ENCODE measurements at regions not wholly inside any gene's neighbourhood (a gene's known extent, or its start where the extent isn't known, plus 50 kb on each side); places are given as distances from the start of the nearest gene placed in this dataset.

DNA sequence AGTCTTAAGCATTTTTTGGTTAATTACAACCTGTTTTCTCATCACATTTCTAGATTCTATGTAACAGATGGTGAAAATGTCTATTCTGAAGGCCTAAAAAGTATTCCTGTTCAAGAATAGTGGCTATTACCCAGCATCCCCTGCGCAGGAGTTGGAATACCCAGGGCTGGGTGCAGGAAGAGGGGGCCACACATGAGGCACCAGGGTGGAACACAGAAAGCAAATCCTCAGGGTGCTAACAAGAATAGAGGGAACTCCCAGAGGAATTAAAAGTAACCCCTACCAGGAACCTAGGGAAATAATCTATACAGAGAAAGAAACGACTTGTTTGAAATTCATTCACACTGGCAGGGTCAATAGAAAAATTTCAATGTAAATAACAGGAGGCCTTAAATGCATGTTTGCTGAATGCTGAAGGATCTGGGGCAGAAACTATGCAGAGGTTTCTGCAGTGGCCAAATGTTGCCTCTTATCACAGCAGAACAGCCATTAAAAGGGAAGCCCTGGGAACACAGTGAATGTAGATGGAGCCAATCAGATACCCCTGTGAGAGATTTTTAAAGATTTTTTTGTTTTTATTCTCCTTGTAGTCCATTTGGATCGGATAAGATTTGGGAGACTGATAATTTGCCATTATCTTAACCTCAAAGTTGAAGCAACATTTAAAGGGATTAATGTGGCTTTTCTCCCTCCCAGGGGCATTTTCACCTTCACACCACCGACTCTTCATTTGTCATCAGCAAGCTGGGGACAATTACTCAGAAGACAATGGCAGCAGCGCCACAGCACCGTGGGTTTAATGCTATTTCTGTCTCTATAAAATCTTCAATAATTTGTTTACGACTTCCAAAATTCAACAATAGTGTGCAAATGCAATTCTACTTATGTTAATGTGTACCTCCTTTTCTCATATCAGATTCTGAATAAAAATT lies 196.0 kb upstream of the PSMD7 start:
- DNase-seq (ENCODE audit: insufficient read length, low spot score) (no peak), FAIRE-seq (no peak)

DNA sequence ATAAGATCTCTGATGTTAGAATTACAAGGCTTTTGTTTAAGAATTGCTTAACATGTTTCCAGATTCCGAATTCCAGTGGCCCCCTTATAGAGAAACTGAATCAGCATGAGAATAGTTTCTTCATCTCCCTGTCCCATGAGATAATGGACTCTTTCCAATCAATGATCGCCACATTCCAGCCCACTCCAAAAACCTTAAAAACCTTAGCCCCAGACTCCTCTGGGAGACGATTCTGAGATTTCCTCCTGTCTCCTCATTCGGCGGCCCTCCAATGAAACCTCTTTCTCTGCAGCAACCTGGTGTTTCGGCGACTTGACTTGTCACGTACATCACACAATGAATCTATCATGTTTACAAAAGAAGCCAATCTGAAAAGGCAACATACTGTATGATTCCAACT lies 197.1 kb upstream of the PSMD7 start:
- DNase-seq (ENCODE audit: insufficient read length, low spot score) (no peak), FAIRE-seq (no peak)

DNA sequence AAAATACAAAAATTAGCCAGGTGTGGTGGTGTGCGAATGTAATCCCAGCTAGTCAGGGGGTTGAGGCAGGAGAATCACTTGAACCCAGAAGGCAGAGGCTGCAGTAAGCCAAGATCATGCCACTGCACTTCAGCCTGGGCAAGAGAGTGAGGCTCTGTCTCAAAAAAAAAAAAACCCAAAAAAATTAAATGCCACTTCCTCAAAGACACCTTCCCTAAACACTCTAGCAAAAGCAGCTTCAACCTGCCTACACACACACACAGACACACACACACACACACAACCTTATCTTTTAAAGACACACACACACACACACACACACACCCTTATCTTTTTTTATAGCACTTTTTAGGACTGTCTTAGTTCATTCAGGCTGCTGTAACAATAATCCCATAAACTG lies 201.7 kb upstream of the PSMD7 start:
- no peak for DNase-seq (ENCODE audit: insufficient read length, low spot score)
- FAIRE-seq = no peak

DNA sequence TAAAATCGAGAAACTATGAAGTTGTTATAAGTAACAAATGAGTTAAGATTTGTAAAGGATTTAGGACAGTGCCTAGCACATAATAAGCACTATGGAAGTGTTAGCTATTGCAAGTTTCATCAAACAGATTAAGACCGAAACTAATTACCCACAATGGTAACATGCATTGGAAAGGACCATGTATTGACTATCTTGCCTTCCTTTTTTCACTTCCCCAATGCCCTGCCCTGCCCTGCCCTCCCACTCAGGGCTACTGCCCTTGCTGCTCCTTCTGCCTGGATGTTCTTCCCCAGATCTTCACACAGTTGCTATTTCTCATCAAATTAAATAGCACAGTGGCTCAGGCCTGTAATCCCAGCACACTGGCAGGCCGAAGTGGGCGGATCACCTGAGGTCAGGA lies 202.1 kb upstream of the PSMD7 start:
- no peak for DNase-seq (ENCODE audit: insufficient read length, low spot score)
- no peak for FAIRE-seq

DNA sequence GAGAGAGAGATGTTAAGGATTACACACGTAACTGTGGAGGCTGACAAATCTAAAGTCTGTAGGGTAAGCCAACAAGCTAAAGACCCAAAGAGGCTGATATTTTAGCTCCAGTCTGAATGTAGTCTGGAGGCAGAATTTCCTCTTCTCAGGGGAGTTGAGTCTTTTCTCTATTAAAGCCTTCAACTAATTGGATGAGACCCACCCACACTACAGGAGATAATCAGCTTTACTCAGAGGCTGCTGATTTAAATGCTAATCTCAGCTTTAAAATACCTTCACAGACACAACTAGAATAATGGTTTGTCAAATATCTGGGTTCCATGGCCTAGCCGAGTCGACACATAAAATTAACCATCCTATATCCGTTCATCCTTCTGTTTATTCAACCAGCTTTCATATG lies 204.3 kb upstream of the PSMD7 start:
- no peak for DNase-seq (ENCODE audit: insufficient read length, low spot score)
- peak; percentile 55 for FAIRE-seq

DNA sequence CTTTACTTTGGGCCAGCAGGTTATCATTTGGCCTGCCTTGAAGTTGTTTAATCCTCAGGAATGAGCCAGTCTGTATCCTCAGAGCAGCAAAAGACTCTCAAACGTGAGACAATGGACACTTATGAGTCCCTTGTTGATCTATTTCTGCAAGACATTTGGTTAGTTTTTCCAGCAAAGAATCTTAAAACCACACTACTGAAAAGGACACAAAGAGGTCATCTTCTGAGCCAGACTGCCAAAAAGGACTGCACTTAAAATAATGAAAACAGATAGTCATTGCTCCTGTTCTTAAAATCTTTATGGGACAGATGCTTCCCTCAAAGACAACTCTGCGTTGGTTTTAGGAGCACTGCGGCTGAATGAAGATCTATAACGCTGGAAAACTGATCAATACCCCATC lies 205.7 kb upstream of the PSMD7 start:
- DNase-seq (ENCODE audit: insufficient read length, low spot score) (no peak), FAIRE-seq (no peak)

DNA sequence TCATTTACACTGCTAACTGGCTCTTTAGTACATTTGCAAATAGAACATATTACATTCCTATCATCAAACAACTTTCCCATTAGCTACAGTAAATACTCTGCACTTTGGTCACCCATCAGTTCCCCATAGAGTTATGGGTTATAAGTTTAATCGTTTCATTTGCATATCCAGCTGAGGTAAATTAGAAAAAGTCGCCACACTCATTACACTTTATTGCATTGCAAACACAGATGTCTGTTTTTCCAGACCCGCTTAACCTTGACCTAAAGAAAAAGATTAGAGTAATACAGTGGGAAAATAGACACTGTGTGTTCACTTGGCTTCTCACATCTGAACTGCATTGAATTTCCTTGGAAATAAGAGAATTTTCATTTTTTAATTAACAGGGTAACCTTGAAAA lies 213.1 kb upstream of the PSMD7 start:
- DNase-seq (ENCODE audit: insufficient read length, low spot score) (no peak), FAIRE-seq (no peak)

DNA sequence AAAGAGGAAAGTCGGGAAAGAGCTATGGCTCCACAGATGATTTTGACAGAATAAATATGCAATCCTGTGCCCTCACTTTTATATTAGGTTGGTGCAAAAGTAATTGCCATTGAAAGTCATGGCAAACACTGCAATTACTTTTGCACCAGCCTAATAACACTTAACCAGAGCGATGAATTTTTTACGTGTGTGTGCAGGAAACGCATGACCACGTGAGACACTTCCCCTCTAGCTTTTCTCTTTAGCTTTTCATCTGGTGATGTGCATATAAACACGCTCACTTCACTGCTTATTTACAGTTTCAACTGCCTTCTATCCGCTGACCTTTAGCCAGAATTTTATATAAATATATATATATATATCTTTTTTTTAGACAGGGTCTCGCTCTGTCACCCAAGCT lies 216.3 kb upstream of the PSMD7 start:
- FAIRE-seq (no peak), DNase-seq (ENCODE audit: insufficient read length, low spot score) (no peak)

DNA sequence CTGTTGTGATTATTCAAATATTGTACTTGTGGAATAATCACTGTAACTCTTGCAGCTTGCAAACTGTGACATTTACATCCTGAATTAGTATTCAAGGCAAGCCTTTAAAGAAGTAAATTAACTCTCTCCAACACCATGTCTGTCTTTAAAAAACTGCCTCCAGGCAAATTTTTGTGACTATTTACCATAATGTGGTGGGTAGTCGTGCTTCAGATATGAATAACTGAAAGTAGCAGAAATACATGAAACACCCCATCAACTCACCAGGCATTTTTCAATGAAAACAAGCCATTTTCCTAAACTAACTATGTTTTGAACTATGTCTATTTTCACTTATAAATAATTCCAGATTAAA lies 217.4 kb upstream of the PSMD7 start:
- no peak for DNase-seq (ENCODE audit: insufficient read length, low spot score)
- no peak for FAIRE-seq

DNA sequence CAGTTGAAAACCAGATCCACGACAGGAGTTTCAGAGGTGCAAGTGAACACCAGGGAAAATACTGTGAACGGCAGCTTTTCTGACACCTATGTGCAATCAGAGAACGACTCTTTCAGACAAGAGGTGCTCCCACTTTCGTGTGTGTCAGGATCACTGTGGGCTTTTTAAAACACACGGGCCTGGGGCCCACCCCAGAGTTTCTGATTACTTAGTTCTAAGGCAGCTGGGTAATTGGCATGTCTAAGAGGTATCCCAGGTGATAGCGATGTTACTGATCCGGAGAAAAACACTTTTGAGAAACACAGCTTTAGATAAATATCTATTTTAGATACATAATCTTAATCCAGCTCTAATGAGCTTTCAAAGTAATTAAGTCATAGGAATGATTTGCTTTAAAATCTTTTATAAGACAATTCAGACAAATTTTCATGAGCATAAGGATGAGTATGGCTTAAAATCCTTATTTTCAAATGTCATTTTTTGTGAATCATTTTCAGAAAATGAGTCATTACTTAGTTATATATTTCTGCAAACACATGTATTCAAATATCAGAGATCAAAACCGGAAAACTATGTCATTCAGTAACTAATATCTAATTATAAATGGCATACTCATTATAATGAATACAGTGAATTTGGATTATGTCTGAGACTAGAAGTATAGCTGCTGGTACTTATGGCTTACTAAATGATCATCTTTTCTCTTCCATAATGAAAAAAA lies 217.9 kb upstream of the PSMD7 start:
- DNase-seq (ENCODE audit: insufficient read length, low spot score) = no peak
- FAIRE-seq = no peak

DNA sequence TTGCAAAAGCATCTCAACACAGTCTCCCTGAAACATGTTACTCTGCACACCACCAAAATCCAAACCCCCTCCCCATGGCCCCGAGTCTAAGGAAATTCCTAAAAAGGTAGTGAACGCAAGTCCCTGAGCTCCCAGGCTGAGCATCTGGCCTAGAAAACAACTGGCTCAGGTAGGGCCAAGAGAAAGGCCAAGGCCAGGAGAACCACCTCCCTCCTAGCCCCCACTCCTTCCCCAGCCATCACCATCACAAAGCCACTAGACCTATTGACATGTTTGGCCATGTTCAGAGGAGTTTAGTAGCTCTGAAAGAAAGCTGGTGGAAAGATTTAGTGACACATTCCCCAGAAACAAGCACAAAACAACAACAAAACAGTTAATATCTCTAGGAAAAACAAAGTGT lies 220.0 kb upstream of the PSMD7 start:
- FAIRE-seq (no peak), DNase-seq (ENCODE audit: insufficient read length, low spot score) (no peak)

DNA sequence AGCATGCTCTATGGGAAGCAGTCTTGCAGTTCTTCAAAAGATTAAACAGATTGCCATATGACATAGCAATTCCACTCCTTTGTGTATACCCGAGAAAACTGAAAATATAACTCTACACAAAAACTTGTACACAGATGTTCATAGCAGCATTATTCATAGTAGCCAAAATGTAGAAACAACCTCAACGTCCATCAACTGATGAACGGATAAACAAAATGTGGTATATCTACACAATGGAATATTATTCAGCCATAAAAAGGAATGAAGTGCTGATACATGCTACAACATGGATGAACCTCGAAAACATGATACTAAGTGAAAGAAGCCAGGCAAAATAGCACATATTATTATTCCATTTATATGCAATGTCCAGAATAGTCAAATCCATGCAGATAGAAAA lies 221.2 kb upstream of the PSMD7 start:
- no peak for DNase-seq (ENCODE audit: insufficient read length, low spot score)
- FAIRE-seq = no peak

DNA sequence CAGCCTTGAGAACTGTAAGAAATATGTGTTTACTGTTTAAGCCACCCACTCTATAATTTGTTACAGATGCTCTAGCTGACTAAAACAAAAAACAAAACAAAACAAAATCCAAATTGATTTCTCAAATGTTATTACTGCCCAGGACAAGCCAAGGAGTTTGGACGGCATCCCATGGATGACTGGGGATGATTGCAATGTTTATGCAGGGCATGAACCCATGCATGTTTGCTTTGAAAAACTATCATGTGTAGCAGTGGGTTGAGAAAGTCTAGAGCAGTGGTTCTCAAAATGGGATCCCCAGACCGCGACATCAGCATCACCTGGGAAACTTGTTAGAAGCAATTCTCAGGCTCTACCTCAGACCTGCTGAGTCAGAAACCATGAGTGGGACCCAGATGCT lies 223.2 kb upstream of the PSMD7 start:
- DNase-seq (ENCODE audit: insufficient read length, low spot score) = no peak
- FAIRE-seq = no peak

DNA sequence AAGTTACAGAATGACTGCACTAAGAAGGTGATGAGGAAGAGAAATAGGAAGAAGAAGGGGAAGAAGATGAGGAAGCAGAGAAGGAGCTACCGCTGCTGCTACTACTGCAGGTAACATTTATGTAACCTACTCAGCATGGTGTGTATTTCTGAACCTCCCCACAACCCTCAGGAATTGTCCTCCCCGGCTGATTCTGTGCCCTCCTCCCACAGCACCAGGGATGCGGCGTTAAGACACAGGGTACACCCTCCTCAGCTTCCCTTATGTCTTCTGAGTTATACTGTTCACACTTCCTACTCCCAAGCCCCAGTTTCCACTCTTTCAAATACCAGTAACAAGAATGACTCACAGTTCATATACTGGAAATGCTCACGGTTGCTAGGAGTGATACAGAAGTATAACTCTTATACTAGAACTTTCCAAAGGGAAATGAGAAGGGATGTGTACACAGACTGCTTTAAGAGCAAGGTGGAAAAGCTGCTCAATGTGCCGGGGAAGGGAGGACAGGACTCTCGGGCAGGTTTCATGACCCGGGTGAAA lies 224.5 kb upstream of the PSMD7 start:
- DNase-seq (ENCODE audit: insufficient read length, low spot score) = no peak
- no peak for FAIRE-seq

DNA sequence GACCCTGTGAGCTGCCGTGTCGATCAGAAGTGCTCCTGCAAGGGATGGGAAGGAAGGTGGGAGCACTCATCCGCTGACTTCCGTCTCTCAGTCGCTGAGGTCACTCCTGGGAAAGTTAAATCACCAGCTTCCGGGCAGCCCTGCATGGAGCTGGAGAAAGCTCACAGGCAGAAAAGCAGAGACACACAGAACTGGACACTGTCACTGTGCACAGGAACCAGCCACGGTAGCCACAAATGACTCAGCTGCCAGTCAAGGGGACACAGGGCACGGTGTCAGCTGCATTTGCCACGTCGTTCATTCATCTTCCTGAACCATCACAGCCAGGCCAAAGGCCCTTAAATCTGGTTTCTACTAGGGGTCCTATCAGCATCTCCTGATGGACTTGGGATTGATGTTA lies 226.4 kb upstream of the PSMD7 start:
- FAIRE-seq (no peak), DNase-seq (ENCODE audit: insufficient read length, low spot score) (no peak)

DNA sequence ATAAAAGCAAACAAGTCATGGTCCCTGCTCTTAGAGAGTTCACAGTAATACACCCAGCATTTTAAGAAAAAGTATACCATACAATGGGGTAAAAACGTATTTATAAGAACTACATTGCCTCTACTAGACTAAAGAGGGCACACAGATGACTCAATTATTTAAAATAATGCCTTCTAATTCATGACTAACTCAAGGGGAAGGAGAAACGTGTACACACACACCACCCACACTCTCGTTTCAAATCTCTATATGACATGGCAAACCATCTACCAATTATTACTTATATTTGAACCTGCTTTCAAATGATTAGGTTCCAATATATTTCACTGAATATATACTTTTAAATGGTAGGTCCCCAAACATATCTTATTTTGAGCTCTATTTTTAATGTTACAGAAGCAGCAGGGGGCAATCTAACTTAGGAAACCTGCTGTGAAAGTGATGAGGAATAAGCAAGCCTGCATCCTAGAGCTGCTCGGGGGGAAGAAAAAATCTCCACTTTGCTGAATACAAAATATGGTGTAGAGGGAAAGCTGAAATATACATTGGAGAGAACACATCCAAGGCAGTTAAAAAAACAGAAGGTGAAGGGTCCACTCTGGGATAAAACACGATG lies 232.4 kb upstream of the PSMD7 start:
- FAIRE-seq (no peak), DNase-seq (ENCODE audit: insufficient read length, low spot score) (no peak)

DNA sequence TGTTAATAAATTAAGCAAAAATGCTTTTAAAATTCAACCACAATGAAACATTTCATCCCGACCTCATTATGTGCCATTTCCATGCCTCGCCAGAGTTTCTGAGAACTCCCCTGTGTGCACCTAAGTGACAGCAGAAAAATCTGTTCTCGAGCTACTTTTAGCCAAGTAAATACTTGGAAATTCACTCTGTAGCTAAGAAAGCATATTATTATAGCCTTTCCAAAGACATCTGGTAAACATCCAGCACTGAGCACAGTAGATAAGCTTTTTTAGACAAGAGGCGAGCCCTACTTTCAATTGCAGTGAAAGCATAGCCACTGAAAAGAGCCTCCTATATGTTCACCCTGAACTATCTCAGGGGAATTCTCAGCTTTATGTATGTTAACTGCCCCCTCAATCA lies 242.8 kb upstream of the PSMD7 start:
- DNase-seq (ENCODE audit: insufficient read length, low spot score) = no peak
- no peak for FAIRE-seq

DNA sequence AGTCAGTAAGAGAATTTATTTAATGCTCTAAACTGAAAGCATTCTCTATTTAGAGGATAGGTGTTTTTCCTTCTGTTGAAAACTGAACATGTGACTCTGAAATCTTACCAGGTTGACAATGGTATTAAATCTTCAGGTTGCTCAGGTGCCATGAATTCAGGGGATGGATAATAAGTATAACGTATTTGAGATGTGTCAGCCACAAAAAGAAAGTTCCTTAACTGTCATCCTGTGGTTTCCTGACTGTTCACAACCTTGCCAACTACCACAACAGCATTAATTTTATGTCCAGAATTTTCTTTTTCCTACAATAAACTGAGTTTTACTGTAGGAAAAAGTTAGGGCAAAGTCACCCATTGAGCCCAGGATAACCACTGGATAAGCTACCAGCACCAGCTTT lies 243.3 kb upstream of the PSMD7 start:
- no peak for FAIRE-seq
- no peak for DNase-seq (ENCODE audit: insufficient read length, low spot score)

DNA sequence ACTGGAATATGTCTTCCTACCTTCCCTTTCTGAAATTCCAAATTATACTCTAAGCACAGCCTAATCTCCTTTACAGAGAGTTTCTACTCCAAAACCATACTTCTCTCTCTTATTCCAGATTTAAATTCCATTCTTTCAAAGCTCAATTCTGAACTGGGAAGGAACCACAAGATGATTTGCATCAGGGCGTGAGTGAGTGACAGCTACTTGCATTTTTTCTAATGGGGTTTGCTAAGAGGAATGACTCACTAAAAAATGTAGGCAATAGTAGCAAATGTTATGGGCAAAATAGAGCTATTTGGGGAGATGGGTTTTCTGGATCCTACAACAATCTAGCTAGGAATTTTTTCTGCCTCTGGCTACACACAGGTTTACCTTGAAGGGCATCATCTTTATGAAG lies 244.6 kb upstream of the PSMD7 start:
- DNase-seq (ENCODE audit: insufficient read length, low spot score) (no peak), FAIRE-seq (no peak)

DNA sequence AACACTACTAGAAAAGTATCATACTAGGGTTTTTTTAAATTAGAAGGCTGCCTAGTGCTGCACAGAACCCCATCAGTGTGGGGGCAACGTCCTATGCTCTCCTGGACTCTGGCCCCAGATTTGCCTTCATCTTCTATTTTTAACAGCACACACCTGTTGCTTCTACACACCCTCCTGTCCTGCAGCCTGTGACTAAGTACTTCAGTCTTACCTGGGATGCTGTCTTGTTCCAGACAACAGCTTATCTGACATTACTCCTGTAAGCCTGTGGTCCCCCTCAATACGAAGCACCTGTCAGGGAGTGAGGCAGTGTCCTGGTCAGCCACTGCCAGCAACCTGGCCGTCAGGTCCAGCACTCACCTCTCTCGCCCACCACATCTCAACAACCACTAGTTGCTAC lies 247.6 kb upstream of the PSMD7 start:
- peak; percentile 59 for FAIRE-seq
- no peak for DNase-seq (ENCODE audit: insufficient read length, low spot score)

DNA sequence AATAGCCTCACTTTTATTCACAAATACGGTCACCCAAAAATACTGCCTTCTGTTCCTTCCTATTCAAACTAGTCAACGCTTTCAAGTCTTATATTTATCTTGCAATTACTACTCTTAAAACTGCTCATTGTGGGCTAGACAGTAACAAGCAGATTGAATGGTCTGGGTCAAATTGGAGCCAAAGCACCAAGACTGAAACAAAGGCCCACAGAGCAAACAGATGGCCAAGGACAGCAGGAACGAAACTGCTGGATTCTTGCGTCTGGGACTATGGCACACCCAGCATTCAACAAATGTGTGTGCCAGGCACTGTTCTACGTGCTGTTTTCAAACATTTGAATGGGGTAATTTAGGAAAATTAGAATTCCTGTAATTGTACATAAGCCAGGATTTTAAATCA lies 250.1 kb upstream of the PSMD7 start:
- FAIRE-seq (no peak), DNase-seq (ENCODE audit: insufficient read length, low spot score) (no peak)

DNA sequence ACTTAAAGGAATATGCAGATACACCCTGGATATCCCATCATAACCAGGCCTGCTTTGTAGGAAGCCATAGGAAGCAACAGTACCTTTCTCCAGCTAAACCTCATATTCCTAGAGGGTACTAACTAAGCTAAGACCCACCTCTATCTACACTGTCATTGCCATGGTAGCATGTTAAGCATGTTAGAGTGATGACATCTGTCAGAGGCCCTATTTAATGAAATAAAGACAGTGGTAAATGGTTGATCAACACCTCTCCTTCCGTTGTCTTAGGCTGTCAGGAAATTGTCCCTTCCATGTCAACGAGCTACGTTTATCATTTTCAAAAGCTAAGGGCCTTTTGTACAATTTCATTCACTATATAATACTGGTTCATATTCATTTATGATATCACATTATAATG lies 251.1 kb upstream of the PSMD7 start:
- DNase-seq (ENCODE audit: insufficient read length, low spot score) (no peak), FAIRE-seq (no peak)
